H1 (cell line): ENCODE measurements at regions not wholly inside any gene's neighbourhood (a gene's known extent, or its start where the extent isn't known, plus 50 kb on each side); places are given as distances from the start of the nearest gene placed in this dataset.

Experiments used
- CTCF ChIA-PET: fragments of 300-600 bp; sonication (Branson Sonifier 250); formaldehyde crosslinking; loops from one replicate; lab custom pipeline; 2021; ENCODE audit not compliant: partially characterized antibody; lab: Charles Lee
- POLR2A ChIA-PET: fragments of 300-600 bp; sonication (Branson Sonifier 250); formaldehyde crosslinking; loops from one replicate; lab custom pipeline; 2021; ENCODE audit warnings: inconsistent platforms; ENCODE audit not compliant: partially characterized antibody; lab: Charles Lee
- DNase-seq, 2 experiments: peaks; one replicate each; pipeline versions ENCODE4 v3.0.0 to v3.0.0-alpha.2; 2010 to 2022; ENCODE audit warnings: low spot score in 2 of 2, low read depth in 1 of 2, mixed read lengths in 1 of 2
- FAIRE-seq: peaks from 2 replicates; lab custom pipeline; 2011; peaks lifted over from hg19 to GRCh38; lab: Jason Lieb, UNC
- H2AFZ ChIP-seq: 2 replicates; pipeline ENCODE4 v1.8.1; 2012; ENCODE audit warnings: low read length, inconsistent platforms
- H2AK5ac ChIP-seq: 2 replicates; pipeline ENCODE4 v1.6.1; 2013; ENCODE audit warnings: low read depth, low read length
- H2BK120ac ChIP-seq: replicated peaks from 2 replicates; pipeline ENCODE3; 2013; ENCODE audit warnings: low read depth, low read length, inconsistent platforms
- H2BK12ac ChIP-seq: 2 replicates; pipeline ENCODE4 v1.6.1; 2013; ENCODE audit warnings: low read depth, low read length
- H2BK15ac ChIP-seq: 2 replicates; pipeline ENCODE4 v1.6.1; 2013; ENCODE audit warnings: low read length
- H2BK20ac ChIP-seq: 2 replicates; pipeline ENCODE4 v1.6.1; 2013; ENCODE audit warnings: low read length
- H2BK5ac ChIP-seq: 2 replicates; pipeline ENCODE4 v1.6.1; 2013; ENCODE audit warnings: low read depth, low read length
- H3K14ac ChIP-seq: 2 replicates; pipeline ENCODE4 v1.6.1; 2013; ENCODE audit warnings: inconsistent platforms; ENCODE audit not compliant: insufficient read length
- H3K18ac ChIP-seq: 2 replicates; pipeline ENCODE4 v1.6.1; 2013; ENCODE audit warnings: low read length; ENCODE audit errors: extremely low read depth
- H3K23ac ChIP-seq: 2 replicates; pipeline ENCODE4 v1.6.1; 2013; ENCODE audit warnings: inconsistent platforms; ENCODE audit not compliant: insufficient read length
- H3K23me2 ChIP-seq: 2 replicates; pipeline ENCODE4 v1.6.1; 2013; ENCODE audit warnings: low read depth, low read length
- H3K27ac ChIP-seq: 2 replicates; pipeline ENCODE4 v1.6.1; 2011; ENCODE audit warnings: low read depth, low read length, inconsistent platforms
- H3K27me3 ChIP-seq, 4 experiments: replicated peaks in 1 of 4; 1 replicate in 1 of 4; 2 replicates in 3 of 4; pipeline versions ENCODE4 v1.6.1 to v1.8.1; 2011 to 2013; ENCODE audit warnings: low read length in 3 of 4, mild to moderate bottlenecking in 3 of 4, inconsistent platforms in 2 of 4, mixed read lengths in 2 of 4, moderate library complexity in 1 of 4; ENCODE audit not compliant: control insufficient read depth in 3 of 4, insufficient read depth in 3 of 4; ENCODE audit errors: extremely low read depth in 1 of 4
- H3K36me3 ChIP-seq, 4 experiments: 2 replicates each; pipeline versions ENCODE4 v1.6.1 to v1.8.1; 2011 to 2013; ENCODE audit warnings: mild to moderate bottlenecking in 4 of 4, low read length in 3 of 4, moderate library complexity in 2 of 4, control low read depth in 1 of 4, inconsistent platforms in 1 of 4; ENCODE audit not compliant: insufficient read depth in 4 of 4, control insufficient read depth in 2 of 4
- H3K4ac ChIP-seq: replicated peaks from 2 replicates; pipeline ENCODE3; 2013; ENCODE audit warnings: low read length, low read depth, mixed read lengths, inconsistent platforms; ENCODE audit not compliant: insufficient read length
- H3K4me1 ChIP-seq, 4 experiments: replicated peaks in 1 of 4; 1 replicate in 1 of 4; 2 replicates in 3 of 4; pipeline versions ENCODE4 v1.6.1 to v1.8.1; 2011 to 2013; ENCODE audit warnings: low read length in 3 of 4, inconsistent platforms in 2 of 4, mixed read lengths in 1 of 4; ENCODE audit not compliant: insufficient read depth in 4 of 4, control insufficient read depth in 3 of 4
- H3K4me2 ChIP-seq, 2 experiments: 2 replicates each; pipeline versions ENCODE4 v1.6.1 to v1.8.1; 2011 to 2013; ENCODE audit warnings: low read depth in 2 of 2, low read length in 2 of 2, control low read depth in 1 of 2, inconsistent platforms in 1 of 2, mild to moderate bottlenecking in 1 of 2; ENCODE audit not compliant: insufficient read depth in 1 of 2
- H3K4me3 ChIP-seq, 4 experiments: fragments of 200-600, 300-600 bp in 1 of 4; sonication (generic), shearing (Covaris generic), sonication (Bioruptor Twin) in 1 of 4; 2 replicates each; pipeline versions ENCODE4 v1.5.1 to v1.8.1; 2011 to 2016; ENCODE audit warnings: low read length in 4 of 4, low read depth in 3 of 4, control low read depth in 2 of 4, inconsistent platforms in 2 of 4, mild to moderate bottlenecking in 2 of 4, mixed read lengths in 1 of 4, moderate library complexity in 1 of 4; ENCODE audit not compliant: insufficient read depth in 2 of 4; ENCODE audit errors: extremely low read depth in 1 of 4
- H3K56ac ChIP-seq: replicated peaks from 2 replicates; pipeline ENCODE3; 2013; ENCODE audit warnings: low read depth, mild to moderate bottlenecking, mixed read lengths, low read length, inconsistent platforms; ENCODE audit not compliant: insufficient read length
- H3K79me1 ChIP-seq: 2 replicates; pipeline ENCODE4 v1.6.1; 2013; ENCODE audit warnings: low read depth, low read length, control low read depth
- H3K79me2 ChIP-seq, 2 experiments: 2 replicates each; pipeline versions ENCODE4 v1.6.1 to v1.8.1; 2012 to 2013; ENCODE audit warnings: low read length in 2 of 2, mild to moderate bottlenecking in 2 of 2, inconsistent platforms in 1 of 2; ENCODE audit not compliant: insufficient read depth in 2 of 2, control insufficient read depth in 1 of 2
- H3K9ac ChIP-seq, 4 experiments: replicated peaks in 1 of 4; 1 replicate in 1 of 4; 2 replicates in 3 of 4; pipeline versions ENCODE4 v1.6.1 to v1.8.1; 2011 to 2013; ENCODE audit warnings: low read depth in 3 of 4, low read length in 3 of 4, control low read depth in 2 of 4, mild to moderate bottlenecking in 2 of 4, moderate library complexity in 2 of 4, inconsistent platforms in 1 of 4; ENCODE audit errors: extremely low read depth in 1 of 4
- H3K9me3 ChIP-seq, 2 experiments: 2 replicates each; pipeline versions ENCODE4 v1.6.1 to v1.8.1; 2012 to 2013; ENCODE audit warnings: mild to moderate bottlenecking in 2 of 2, moderate library complexity in 2 of 2, control low read depth in 1 of 2, inconsistent platforms in 1 of 2, low read depth in 1 of 2, low read length in 1 of 2, mixed read lengths in 1 of 2; ENCODE audit not compliant: insufficient read depth in 2 of 2
- H4K20me1 ChIP-seq, 2 experiments: replicated peaks in 1 of 2; 2 replicates each; pipeline versions ENCODE3 to v1.8.1; 2011 to 2013; ENCODE audit warnings: inconsistent platforms in 2 of 2, low read length in 2 of 2, mild to moderate bottlenecking in 1 of 2; ENCODE audit not compliant: insufficient read depth in 2 of 2, control insufficient read depth in 1 of 2
- H4K5ac ChIP-seq: 2 replicates; pipeline ENCODE4 v1.6.1; 2013; ENCODE audit warnings: low read length, low read depth, mixed read lengths, inconsistent platforms; ENCODE audit not compliant: insufficient read length
- H4K8ac ChIP-seq: 2 replicates; pipeline ENCODE4 v1.8.0; 2013; ENCODE audit warnings: mild to moderate bottlenecking, moderate library complexity, low read length, inconsistent platforms; ENCODE audit not compliant: insufficient read depth; ENCODE audit errors: extremely low read depth
- H4K91ac ChIP-seq: replicated peaks from 2 replicates; pipeline ENCODE3; 2013; ENCODE audit warnings: low read length, mixed read lengths, inconsistent platforms; ENCODE audit not compliant: insufficient read length
- ASH2L ChIP-seq: fragments of 200-600, 300-600 bp; sonication (generic); IDR thresholded peaks from one replicate; pipeline ENCODE4 v1.7.1; 2017; ENCODE audit warnings: low read length
- GTF2F1 ChIP-seq: IDR thresholded peaks from 2 replicates; pipeline ENCODE4 v1.6.1; 2012; ENCODE audit warnings: low read depth, low read length, improper control_type of control experiment, borderline replicate concordance
- HDAC2 ChIP-seq, 2 experiments: fragments of 300-600 bp in 1 of 2; sonication (generic) in 1 of 2; IDR thresholded peaks; 2 replicates each; pipeline ENCODE4 v1.6.1; 2011 to 2012; ENCODE audit warnings: low read depth in 2 of 2, low read length in 2 of 2, mild to moderate bottlenecking in 2 of 2, moderate library complexity in 2 of 2, borderline replicate concordance in 1 of 2, inconsistent platforms in 1 of 2
- RFX5 ChIP-seq: IDR thresholded peaks from 2 replicates; pipeline ENCODE4 v1.6.1; 2011; ENCODE audit warnings: low read depth, low read length, improper control_type of control experiment, borderline replicate concordance
- SIX5 ChIP-seq: IDR thresholded peaks from 2 replicates; pipeline ENCODE4 v1.6.1; 2011; ENCODE audit warnings: mild to moderate bottlenecking, low read depth, low read length
- SRF ChIP-seq: IDR thresholded peaks from 2 replicates; pipeline ENCODE4 v1.6.1; 2011; ENCODE audit warnings: mild to moderate bottlenecking, low read depth, low read length, moderate library complexity
- TBP ChIP-seq: IDR thresholded peaks from 2 replicates; pipeline ENCODE4 v1.6.1; 2011; ENCODE audit warnings: low read depth, low read length, improper control_type of control experiment
- TCF12 ChIP-seq: IDR thresholded peaks from 2 replicates; pipeline ENCODE4 v1.6.1; 2011; ENCODE audit warnings: low read depth, mild to moderate bottlenecking, low read length
- WGBS, 2 experiments: shearing (Covaris generic) in 1 of 2; methylation state at CpG; one replicate each; pipeline versions ENCODE4 v1.1.6 to v1.1.7; 2013 to 2015; ENCODE audit warnings: low lambda C conversion rate in 2 of 2, mixed read lengths in 2 of 2, inconsistent platforms in 1 of 2, low coverage in 1 of 2, missing lambda C conversion rate in 1 of 2; ENCODE audit not compliant: insufficient replicate concordance in 2 of 2, insufficient coverage in 1 of 2, insufficient read length in 1 of 2; ENCODE audit errors: extremely low coverage in 1 of 2, missing lambda C conversion rate in 1 of 2; 5-methylcytosine and 5-hydroxymethylcytosine counted together

DNA sequence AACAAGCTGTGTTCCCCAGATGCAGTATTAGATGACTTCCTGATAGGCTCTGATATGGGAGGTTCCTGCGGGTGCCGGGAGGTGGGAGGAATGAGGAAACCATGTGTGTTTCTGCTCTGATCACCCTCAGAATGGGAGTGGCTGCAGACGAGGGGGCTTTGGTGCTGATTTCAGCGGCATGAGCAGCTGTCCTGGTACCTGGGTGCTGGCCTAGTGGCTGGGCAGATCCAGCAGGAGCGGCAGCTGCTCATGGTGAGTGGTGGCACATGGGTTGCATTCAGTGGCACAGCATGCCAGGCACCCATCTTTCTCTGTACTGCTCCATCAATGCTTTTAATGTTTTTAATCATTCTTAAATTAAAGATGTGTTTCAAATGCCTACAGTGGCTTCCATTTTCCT lies 177.2 kb upstream of the NETO1 start:
- H2BK5ac ChIP-seq = no peak overlapping the region
- H3K56ac ChIP-seq = no peak overlapping the region
- H3K4me1 ChIP-seq = no peaks in the 10 kb centered on the region; a peak in 3 of 7 replicates
- no peak overlapping the region for H3K14ac ChIP-seq
- H3K23ac ChIP-seq = no peak overlapping the region
- no peak overlapping the region for H3K4ac ChIP-seq
- no peaks in the 10 kb centered on the region for H3K79me2 ChIP-seq
- ChIA-PET CTCF (no interaction called here), POLR2A (no interaction called here)
- no peak overlapping the region for H2BK15ac ChIP-seq
- H2AK5ac ChIP-seq = no peak overlapping the region
- H3K4me3 ChIP-seq = no peak overlapping the region
- no peaks in the 10 kb centered on the region; a peak in 1 of 4 replicates for H3K9me3 ChIP-seq
- FAIRE-seq (no peak), DNase-seq (no peak)
- no peaks in the 10 kb centered on the region for H3K27me3 ChIP-seq
- no peak overlapping the region for H4K91ac ChIP-seq
- no peak overlapping the region for H3K18ac ChIP-seq
- H4K20me1 ChIP-seq = no peaks in the 10 kb centered on the region
- H3K9ac ChIP-seq = no peak overlapping the region
- TF ChIP-seq RFX5 (no peak), GTF2F1 (no peak), SIX5 (no peak), ASH2L (no peak), TBP (no peak), HDAC2 (IDR thresholded peaks at IDR 0.05; ENCODE audit: borderline replicate concordance in 1 of 2, low read depth in 2 of 2, low read length in 2 of 2) (no peak), TCF12 (no peak), SRF (no peak)
- no peaks in the 10 kb centered on the region for H3K79me1 ChIP-seq
- H4K8ac ChIP-seq = no peak overlapping the region
- WGBS, 2 experiments = 95% methylated on average over 4 of the region's 5 CpGs; no CpG with 5 or more reads in 1 of the 2 experiments
- no peak overlapping the region for H2BK20ac ChIP-seq
- no peak overlapping the region for H2BK120ac ChIP-seq
- no peaks in the 10 kb centered on the region for H3K23me2 ChIP-seq
- H2BK12ac ChIP-seq = no peak overlapping the region
- H3K36me3 ChIP-seq = no peaks in the 10 kb centered on the region
- H2AFZ ChIP-seq = no peak overlapping the region
- no peak overlapping the region for H3K4me2 ChIP-seq
- no peak overlapping the region for H3K27ac ChIP-seq
- no peak overlapping the region for H4K5ac ChIP-seq
